OCI-LY7 (cell line): ENCODE measurements at regions not wholly inside any gene's neighbourhood (a gene's known extent, or its start where the extent isn't known, plus 50 kb on each side); places are given as distances from the start of the nearest gene placed in this dataset.

Experiments
- BruUV-seq: library from RNA; stranded (reverse); fragments of 400-500 nt; replicated peaks from 2 replicates; lab custom pipeline; 2021; lab: Mats Ljungman, UMichigan
- CTCF ChIA-PET: fragments of 300-600 bp; sonication (Branson Sonifier 250); formaldehyde crosslinking; loops from one replicate; lab custom pipeline; 2022; ENCODE audit warnings: antibody characterized with exemption; ENCODE audit not compliant: unreplicated experiment; lab: Charles Lee
- POLR2A ChIA-PET: fragments of 300-600 bp; sonication (Branson Sonifier 250); formaldehyde crosslinking; loops from one replicate; lab custom pipeline; 2022; ENCODE audit warnings: antibody characterized with exemption; lab: Charles Lee
- DNase-seq: peaks from one replicate; pipeline ENCODE4 v3.0.0-alpha.2; 2015; ENCODE audit warnings: low spot score
- H2AFZ ChIP-seq: fragments of 200-600 bp; sonication (generic), shearing (Covaris generic); 2 replicates; pipeline ENCODE4 v1.6.1; 2014; ENCODE audit warnings: mild to moderate bottlenecking, antibody characterized with exemption, low read length, moderate library complexity
- H3K27ac ChIP-seq: fragments of 200-600 bp; sonication (generic); 2 replicates; pipeline ENCODE4 v1.5.1; 2014; ENCODE audit warnings: mixed run types, low read depth, mild to moderate bottlenecking, moderate library complexity, low read length, inconsistent platforms; ENCODE audit not compliant: poor library complexity, severe bottlenecking
- H3K36me3 ChIP-seq: fragments of 200-600 bp; sonication (generic); 2 replicates; pipeline ENCODE4 v1.6.1; 2014; ENCODE audit warnings: mild to moderate bottlenecking, antibody characterized with exemption, low read length, moderate library complexity, mixed read lengths; ENCODE audit not compliant: insufficient read depth
- H3K4me1 ChIP-seq: fragments of 200-600 bp; sonication (generic); 2 replicates; pipeline ENCODE4 v1.5.1; 2014; ENCODE audit warnings: mild to moderate bottlenecking, low read length; ENCODE audit not compliant: insufficient read depth, poor library complexity, severe bottlenecking
- H3K4me2 ChIP-seq: fragments of 200-600 bp; sonication (generic); 2 replicates; pipeline ENCODE4 v1.6.1; 2014; ENCODE audit warnings: mild to moderate bottlenecking, low read length
- H3K4me3 ChIP-seq: fragments of 200-600 bp; sonication (generic); 2 replicates; pipeline ENCODE4 v1.5.1; 2014; ENCODE audit warnings: mild to moderate bottlenecking, low read depth, low read length; ENCODE audit not compliant: poor library complexity, severe bottlenecking
- H3K79me2 ChIP-seq: fragments of 200-600 bp; sonication (generic); 2 replicates; pipeline ENCODE4 v1.6.1; 2016; ENCODE audit warnings: low read depth, mild to moderate bottlenecking, low read length, moderate library complexity, mixed read lengths; ENCODE audit not compliant: insufficient read depth
- H3K9me2 ChIP-seq: fragments of 200-600 bp; sonication (generic); 2 replicates; pipeline ENCODE4 v1.6.1; 2016; ENCODE audit warnings: mild to moderate bottlenecking, low read length, mixed read lengths; ENCODE audit not compliant: insufficient read depth
- H3K9me3 ChIP-seq: fragments of 200-600 bp; sonication (generic); 2 replicates; pipeline ENCODE4 v1.6.1; 2014; ENCODE audit warnings: mild to moderate bottlenecking, mixed run types, low read length, mixed read lengths
- H4K20me1 ChIP-seq: fragments of 200-600 bp; sonication (generic); 2 replicates; pipeline ENCODE4 v1.6.1; 2014; ENCODE audit warnings: mild to moderate bottlenecking, antibody characterized with exemption, low read length, moderate library complexity, mixed read lengths; ENCODE audit not compliant: insufficient read depth
- EZH2phosphoT487 ChIP-seq: fragments of 200-600 bp; sonication (generic); IDR thresholded peaks from 2 replicates; pipeline ENCODE4 v1.6.1; 2018; ENCODE audit warnings: low read depth, borderline replicate concordance, mild to moderate bottlenecking, mixed run types, antibody characterized with exemption, low read length, moderate library complexity, mixed read lengths
- intact Hi-C: fragments of 100-400 bp; cut with micrococcal nuclease; formaldehyde crosslinking; loops from one replicate; pipeline ENCODE4 v1.10.0; 2022; ENCODE audit not compliant: unreplicated experiment
- TF ChIP-seq, protein P1 (sequence below): fragments of 200-600 bp; sonication (generic); conservative IDR thresholded peaks from 2 replicates; pipeline ENCODE4 v1.5.1; 2014; ENCODE audit warnings: mild to moderate bottlenecking, antibody characterized with exemption, low read length, moderate library complexity, mixed read lengths

DNA sequence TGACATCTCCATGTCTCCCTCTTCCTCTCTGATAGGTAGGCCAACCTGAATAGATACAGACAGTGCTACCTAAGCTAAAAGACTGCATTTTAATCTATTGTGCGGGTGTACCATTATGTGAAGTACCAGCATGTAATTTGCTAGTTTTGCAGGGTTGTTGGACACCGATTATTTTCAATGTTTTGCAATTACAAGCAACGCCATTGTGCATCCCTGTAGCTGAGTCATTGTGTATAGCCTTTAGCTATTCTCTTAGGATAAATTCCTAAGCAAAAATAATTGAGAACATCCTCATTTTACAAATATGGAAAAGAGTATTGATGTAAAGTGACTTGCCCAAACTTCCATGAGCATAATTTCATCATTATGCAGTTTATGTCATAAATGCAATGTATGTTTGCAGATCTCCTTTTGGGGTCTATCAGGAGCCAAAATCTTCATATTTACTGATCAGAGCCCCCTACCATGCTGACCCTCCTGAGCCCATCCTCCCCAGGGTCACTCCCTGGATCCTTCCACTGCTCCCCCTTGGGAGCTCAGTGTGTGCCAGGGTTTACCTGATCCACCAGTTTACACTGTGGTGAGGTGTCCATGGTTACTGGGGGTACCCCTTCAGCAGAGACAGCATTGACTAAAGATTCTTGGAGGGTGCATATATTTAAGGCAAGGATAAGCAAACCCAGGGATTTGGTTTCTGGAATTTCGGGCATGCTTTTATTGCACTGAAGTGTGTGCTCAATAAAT lies 80.6 kb downstream of the CCDC185 start:
- no peaks in the 10 kb centered on the region for H3K9me2 ChIP-seq

DNA sequence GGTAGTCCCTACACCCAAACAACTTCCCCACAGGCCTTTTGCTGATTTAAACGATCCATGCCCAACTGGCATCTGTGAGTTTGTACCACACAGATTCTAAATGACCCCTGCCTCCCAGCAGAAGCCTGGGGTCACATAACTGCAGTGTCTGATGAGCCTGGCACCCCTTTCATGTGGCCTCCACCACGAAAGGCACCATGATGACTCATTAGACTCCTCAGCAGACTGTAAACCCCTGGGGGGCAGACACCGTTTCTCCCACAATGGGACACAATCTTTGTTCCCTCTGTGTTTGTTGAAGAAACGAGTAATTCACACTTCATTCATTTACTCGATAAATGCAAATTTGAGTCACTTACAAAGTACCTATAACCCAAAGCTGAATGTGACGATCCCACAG lies 81.6 kb downstream of the CCDC185 start:
- H3K79me2 ChIP-seq: no peaks in the 10 kb centered on the region
- H3K4me1 ChIP-seq: no peaks in the 10 kb centered on the region
- TF ChIP-seq EZH2phosphoT487: no peak
- TF ChIP-seq, protein P1, sequence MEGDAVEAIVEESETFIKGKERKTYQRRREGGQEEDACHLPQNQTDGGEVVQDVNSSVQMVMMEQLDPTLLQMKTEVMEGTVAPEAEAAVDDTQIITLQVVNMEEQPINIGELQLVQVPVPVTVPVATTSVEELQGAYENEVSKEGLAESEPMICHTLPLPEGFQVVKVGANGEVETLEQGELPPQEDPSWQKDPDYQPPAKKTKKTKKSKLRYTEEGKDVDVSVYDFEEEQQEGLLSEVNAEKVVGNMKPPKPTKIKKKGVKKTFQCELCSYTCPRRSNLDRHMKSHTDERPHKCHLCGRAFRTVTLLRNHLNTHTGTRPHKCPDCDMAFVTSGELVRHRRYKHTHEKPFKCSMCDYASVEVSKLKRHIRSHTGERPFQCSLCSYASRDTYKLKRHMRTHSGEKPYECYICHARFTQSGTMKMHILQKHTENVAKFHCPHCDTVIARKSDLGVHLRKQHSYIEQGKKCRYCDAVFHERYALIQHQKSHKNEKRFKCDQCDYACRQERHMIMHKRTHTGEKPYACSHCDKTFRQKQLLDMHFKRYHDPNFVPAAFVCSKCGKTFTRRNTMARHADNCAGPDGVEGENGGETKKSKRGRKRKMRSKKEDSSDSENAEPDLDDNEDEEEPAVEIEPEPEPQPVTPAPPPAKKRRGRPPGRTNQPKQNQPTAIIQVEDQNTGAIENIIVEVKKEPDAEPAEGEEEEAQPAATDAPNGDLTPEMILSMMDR: no peak
- H2AFZ ChIP-seq: no peak overlapping the region
- intact Hi-C loops: no loop called here
- H3K9me2 ChIP-seq: no peaks in the 10 kb centered on the region
- H3K9me3 ChIP-seq: no peaks in the 10 kb centered on the region
- no peak for DNase-seq
- no peaks in the 10 kb centered on the region for H3K36me3 ChIP-seq
- ChIA-PET POLR2A (no interaction called here), CTCF (no interaction called here)
- BruUV-seq: no TSS peak
- H3K4me2 ChIP-seq: no peak overlapping the region
- H3K27ac ChIP-seq: no peak overlapping the region
- no peaks in the 10 kb centered on the region for H4K20me1 ChIP-seq
- H3K4me3 ChIP-seq: no peak overlapping the region

More for the DNA sequence above, 80.6 kb downstream of the CCDC185 start:
- Histone ChIP-seq H2AFZ (no peak overlapping the region), H3K27ac (no peak overlapping the region), H3K4me3 (no peak overlapping the region), H3K9me3 (no peaks in the 10 kb centered on the region), H3K79me2 (no peaks in the 10 kb centered on the region), H4K20me1 (no peaks in the 10 kb centered on the region), H3K36me3 (no peaks in the 10 kb centered on the region), H3K4me2 (no peak overlapping the region), H3K4me1 (no peaks in the 10 kb centered on the region)
- ChIA-PET CTCF (no interaction called here), POLR2A (no interaction called here)
- intact Hi-C loops: no loop called here
- BruUV-seq: no TSS peak
- TF ChIP-seq EZH2phosphoT487: no peak
- TF ChIP-seq, protein P1: no peak
- DNase-seq: no peak

DNA sequence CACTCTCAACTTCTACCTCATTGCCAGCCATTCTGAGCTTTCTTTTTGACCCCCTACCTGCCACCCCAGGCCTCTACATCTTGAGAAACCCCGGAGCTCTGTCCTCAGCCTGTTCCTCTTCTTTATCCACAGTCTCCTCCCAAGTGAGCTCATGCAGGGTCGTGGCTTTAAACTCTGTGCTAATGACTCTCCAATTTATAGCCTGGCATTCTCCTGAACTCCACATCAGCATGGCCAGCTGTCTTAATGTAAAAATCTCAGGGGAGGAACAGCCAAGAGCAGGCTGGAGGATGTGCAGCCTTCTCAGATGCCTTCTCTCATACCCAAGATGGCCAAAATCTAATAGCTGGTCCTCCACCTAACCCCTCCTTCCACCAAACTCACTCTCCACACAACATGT lies 84.2 kb downstream of the CCDC185 start:
- no peak overlapping the region for H3K4me2 ChIP-seq
- intact Hi-C loops: no loop called here
- DNase-seq: no peak
- no peak overlapping the region for H2AFZ ChIP-seq
- ChIA-PET CTCF (no interaction called here), POLR2A (no interaction called here)
- H3K4me1 ChIP-seq: no peaks in the 10 kb centered on the region
- no TSS peak for BruUV-seq
- H3K79me2 ChIP-seq: no peaks in the 10 kb centered on the region
- no peak overlapping the region for H3K4me3 ChIP-seq
- H3K27ac ChIP-seq: no peak overlapping the region
- H3K9me3 ChIP-seq: no peaks in the 10 kb centered on the region
- H3K9me2 ChIP-seq: no peaks in the 10 kb centered on the region
- H3K36me3 ChIP-seq: no peaks in the 10 kb centered on the region
- no peaks in the 10 kb centered on the region for H4K20me1 ChIP-seq
- TF ChIP-seq, protein P1: no peak
- no peak for TF ChIP-seq EZH2phosphoT487
